ENCODE measurements at regions not wholly inside any gene's neighbourhood (a gene's known extent, or its start where the extent isn't known, plus 50 kb on each side); places are given as distances from the start of the nearest gene placed in this dataset.
"Not testable (repeated sequence)": the region's sequence is repeated elsewhere in the genome, so short reads cannot be mapped to it uniquely, and the experiment has no call there.

DNA sequence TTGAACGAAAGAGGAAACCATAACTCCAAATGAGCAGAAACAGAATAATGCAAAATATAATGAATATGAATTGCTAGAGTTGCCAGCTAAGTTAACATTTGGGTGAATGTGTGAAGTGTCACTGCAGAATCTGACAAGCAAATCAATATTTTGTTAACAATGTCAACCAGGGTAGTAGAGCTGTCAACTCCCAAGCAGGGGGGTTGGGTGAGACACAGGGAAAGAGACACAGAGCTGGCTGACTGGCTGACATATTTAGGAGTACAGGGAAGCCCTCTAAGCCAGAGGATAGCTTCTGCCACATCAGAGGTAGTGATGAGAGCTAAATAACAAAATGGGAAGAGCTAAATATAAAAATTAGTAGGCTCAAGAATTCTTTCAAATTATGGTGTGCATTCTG, 393.1 kb upstream of the KCND2 start:
- Histone ChIP-seq H3K27me3 (ENCODE audit: insufficient read depth, low read depth) (no peaks in the 10 kb centered on the region), H3K79me2 (ENCODE audit: low read depth) (no peaks in the 10 kb centered on the region), H4K20me1 (ENCODE audit: insufficient read depth) (no peaks in the 10 kb centered on the region), H3K27ac (no peak overlapping the region), H3K4me3 (no peak overlapping the region), H3F3A (ENCODE audit: insufficient read depth, low read depth) (no peaks in the 10 kb centered on the region), H3K36me3 (ENCODE audit: low read depth) (no peaks in the 10 kb centered on the region), H3K4me1 (replicated peaks; ENCODE audit: insufficient read depth) (no peaks in the 10 kb centered on the region), H2AFZ (no peak overlapping the region), H3K4me2 (no peak overlapping the region), H3K9me2 (ENCODE audit: insufficient read depth) (no peaks in the 10 kb centered on the region; the same call in 1 of the 2 replicates), H3K9me3 (ENCODE audit: insufficient read depth, low read depth) (no peaks in the 10 kb centered on the region)
- ChIA-PET CTCF (no interaction called here), POLR2A (ENCODE audit: unreplicated experiment) (no interaction called here)
- no TSS peak for BruUV-seq (replicated peaks)
- no peak for DNase-seq
- intact Hi-C loops (cut with micrococcal nuclease; ENCODE audit: unreplicated experiment), result no loop called here
- TF ChIP-seq, protein P1, sequence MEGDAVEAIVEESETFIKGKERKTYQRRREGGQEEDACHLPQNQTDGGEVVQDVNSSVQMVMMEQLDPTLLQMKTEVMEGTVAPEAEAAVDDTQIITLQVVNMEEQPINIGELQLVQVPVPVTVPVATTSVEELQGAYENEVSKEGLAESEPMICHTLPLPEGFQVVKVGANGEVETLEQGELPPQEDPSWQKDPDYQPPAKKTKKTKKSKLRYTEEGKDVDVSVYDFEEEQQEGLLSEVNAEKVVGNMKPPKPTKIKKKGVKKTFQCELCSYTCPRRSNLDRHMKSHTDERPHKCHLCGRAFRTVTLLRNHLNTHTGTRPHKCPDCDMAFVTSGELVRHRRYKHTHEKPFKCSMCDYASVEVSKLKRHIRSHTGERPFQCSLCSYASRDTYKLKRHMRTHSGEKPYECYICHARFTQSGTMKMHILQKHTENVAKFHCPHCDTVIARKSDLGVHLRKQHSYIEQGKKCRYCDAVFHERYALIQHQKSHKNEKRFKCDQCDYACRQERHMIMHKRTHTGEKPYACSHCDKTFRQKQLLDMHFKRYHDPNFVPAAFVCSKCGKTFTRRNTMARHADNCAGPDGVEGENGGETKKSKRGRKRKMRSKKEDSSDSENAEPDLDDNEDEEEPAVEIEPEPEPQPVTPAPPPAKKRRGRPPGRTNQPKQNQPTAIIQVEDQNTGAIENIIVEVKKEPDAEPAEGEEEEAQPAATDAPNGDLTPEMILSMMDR (conservative IDR thresholded peaks at IDR 0.05), result no peak
- no peak for TF ChIP-seq EZH2 (IDR thresholded peaks at IDR 0.05; ENCODE audit: low read depth)

DNA sequence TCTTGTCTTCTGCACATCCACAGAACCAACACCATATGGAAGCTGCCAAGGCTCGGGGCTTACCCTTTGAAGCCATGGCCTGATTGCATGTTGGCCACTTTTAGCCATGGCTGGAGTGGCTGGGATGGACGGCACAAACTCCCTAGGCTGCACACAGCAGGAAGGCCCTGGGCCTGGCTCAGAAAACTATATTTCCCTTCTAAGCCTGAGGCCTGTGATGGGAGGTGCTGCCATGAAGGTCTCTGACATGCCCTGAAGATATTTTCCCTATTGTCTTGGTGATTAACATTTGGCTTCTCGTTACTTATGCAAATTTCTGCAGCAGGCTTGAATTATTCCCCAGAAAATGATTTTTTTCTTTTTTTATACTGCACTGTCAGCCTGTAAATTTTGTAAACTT, 387.0 kb upstream of the KCND2 start:
- no TSS peak for BruUV-seq (replicated peaks)
- CTCF ChIA-PET, result no interaction called here
- no peak for DNase-seq
- intact Hi-C loops (cut with micrococcal nuclease; ENCODE audit: unreplicated experiment), result no loop called here
- Histone ChIP-seq H3K4me1 (replicated peaks; ENCODE audit: insufficient read depth) (no peaks in the 10 kb centered on the region), H3K27me3 (ENCODE audit: insufficient read depth, low read depth) (no peaks in the 10 kb centered on the region), H3K36me3 (ENCODE audit: low read depth) (no peaks in the 10 kb centered on the region), H3K9me2 (ENCODE audit: insufficient read depth) (no peaks in the 10 kb centered on the region), H3K27ac (no peak overlapping the region), H3F3A (ENCODE audit: insufficient read depth, low read depth) (no peaks in the 10 kb centered on the region), H2AFZ (no peak overlapping the region), H3K79me2 (ENCODE audit: low read depth) (no peaks in the 10 kb centered on the region), H3K4me2 (no peak overlapping the region), H3K4me3 (no peak overlapping the region), H3K9me3 (ENCODE audit: insufficient read depth, low read depth) (no peaks in the 10 kb centered on the region), H4K20me1 (ENCODE audit: insufficient read depth) (no peaks in the 10 kb centered on the region)
- POLR2A ChIA-PET (ENCODE audit: unreplicated experiment), result no interaction called here
- TF ChIP-seq, protein P1 (conservative IDR thresholded peaks at IDR 0.05), result no peak
- TF ChIP-seq EZH2 (IDR thresholded peaks at IDR 0.05; ENCODE audit: low read depth), result no peak

DNA sequence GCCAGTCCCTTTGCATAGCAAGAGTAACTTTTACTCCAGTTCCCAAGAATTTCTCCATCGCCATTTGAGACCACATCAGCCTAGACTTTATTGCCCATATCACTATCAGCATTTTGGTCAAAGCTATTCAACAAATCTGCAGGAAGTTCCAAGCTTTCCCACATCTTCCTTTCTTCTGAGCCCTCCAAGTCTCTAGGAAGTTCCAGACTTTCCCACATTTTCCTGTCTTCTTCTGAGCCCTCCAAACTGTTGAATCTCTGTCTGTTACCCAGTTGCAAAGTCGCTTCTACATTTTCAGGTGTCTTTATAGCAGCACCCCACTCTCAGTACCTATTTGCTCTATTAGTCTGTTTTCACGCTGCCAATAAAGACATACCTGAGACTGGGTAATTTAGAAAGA, 386.4 kb upstream of the KCND2 start:
- DNase-seq; H3K79me2 ChIP-seq (ENCODE audit: low read depth); H3F3A ChIP-seq (ENCODE audit: insufficient read depth, low read depth); intact Hi-C loops (cut with micrococcal nuclease; ENCODE audit: unreplicated experiment); H3K9me2 ChIP-seq (ENCODE audit: insufficient read depth); H3K9me3 ChIP-seq (ENCODE audit: insufficient read depth, low read depth); H3K36me3 ChIP-seq (ENCODE audit: low read depth); H4K20me1 ChIP-seq (ENCODE audit: insufficient read depth); H2AFZ ChIP-seq; H3K27me3 ChIP-seq (ENCODE audit: insufficient read depth, low read depth); H3K4me1 ChIP-seq (replicated peaks; ENCODE audit: insufficient read depth); H3K4me3 ChIP-seq; POLR2A ChIA-PET (ENCODE audit: unreplicated experiment); H3K4me2 ChIP-seq; CTCF ChIA-PET; BruUV-seq (replicated peaks); H3K27ac ChIP-seq: not testable (repeated sequence)

DNA sequence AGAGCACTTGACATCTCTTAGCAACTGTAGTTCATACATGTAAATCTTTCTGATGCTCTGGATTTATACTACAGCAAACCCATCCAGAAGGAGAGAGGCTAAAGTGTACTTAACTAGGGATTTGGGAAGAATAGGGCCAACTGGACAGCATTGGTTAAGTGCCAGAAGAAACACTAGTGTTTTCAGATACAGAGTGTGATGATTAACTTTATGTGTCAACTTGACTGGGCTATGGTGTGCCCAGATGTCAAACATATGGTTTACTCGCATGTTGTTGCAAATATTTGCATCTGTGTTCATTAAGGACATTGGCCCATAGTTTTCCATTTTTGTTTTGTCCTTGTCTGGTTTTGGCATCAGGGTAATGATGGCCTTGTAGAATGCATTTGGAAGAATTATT, 384.7 kb upstream of the KCND2 start:
- H3K27me3 ChIP-seq (ENCODE audit: insufficient read depth, low read depth), result no peaks in the 10 kb centered on the region
- H3K4me1 ChIP-seq (replicated peaks; ENCODE audit: insufficient read depth), result no peaks in the 10 kb centered on the region
- TF ChIP-seq, protein P1 (conservative IDR thresholded peaks at IDR 0.05), result no peak
- TF ChIP-seq EZH2 (IDR thresholded peaks at IDR 0.05; ENCODE audit: low read depth), result no peak
- POLR2A ChIA-PET (ENCODE audit: unreplicated experiment), result no interaction called here
- H4K20me1 ChIP-seq (ENCODE audit: insufficient read depth), result no peaks in the 10 kb centered on the region
- no peaks in the 10 kb centered on the region for H3F3A ChIP-seq (ENCODE audit: insufficient read depth, low read depth)
- H3K27ac ChIP-seq, result no peak overlapping the region
- H3K9me3 ChIP-seq (ENCODE audit: insufficient read depth, low read depth), result no peaks in the 10 kb centered on the region
- no TSS peak for BruUV-seq (replicated peaks)
- no peak overlapping the region for H3K4me3 ChIP-seq
- no peaks in the 10 kb centered on the region for H3K79me2 ChIP-seq (ENCODE audit: low read depth)
- no peak overlapping the region for H3K4me2 ChIP-seq
- H3K36me3 ChIP-seq (ENCODE audit: low read depth), result no peaks in the 10 kb centered on the region
- no peak overlapping the region for H2AFZ ChIP-seq
- DNase-seq, result no peak
- intact Hi-C loops (cut with micrococcal nuclease; ENCODE audit: unreplicated experiment), result no loop called here
- H3K9me2 ChIP-seq (ENCODE audit: insufficient read depth), result no peaks in the 10 kb centered on the region
- CTCF ChIA-PET, result no interaction called here
